Hematopoietic multipotent progenitor cell (in vitro differentiated cells): ENCODE measurements at regions not wholly inside any gene's neighbourhood (a gene's known extent, or its start where the extent isn't known, plus 50 kb on each side); places are given as distances from the start of the nearest gene placed in this dataset.
"Not testable (repeated sequence)": the region's sequence is repeated elsewhere in the genome, so short reads cannot be mapped to it uniquely, and the experiment has no call there.

ENCODE experiments used
- DNase-seq, 3 donors: peaks; one replicate each; pipeline ENCODE4 v3.0.0-alpha.2; 2011 to 2015; ENCODE audit warnings: low read depth in 2 of 3, low spot score in 2 of 3

GRCh38 chr7:48813472-48813871 lies 110.9 kb upstream of the CDC14C start:
- no peak for DNase-seq

GRCh38 chr7:48822138-48822537 lies 102.2 kb upstream of the CDC14C start:
- no peak for DNase-seq

GRCh38 chr7:48832303-48832845 lies 92.0 kb upstream of the CDC14C start:
- DNase-seq, result no peak

GRCh38 chr7:48837266-48837665 lies 87.1 kb upstream of the CDC14C start:
- DNase-seq, result no peak

GRCh38 chr7:48839108-48839507 lies 85.2 kb upstream of the CDC14C start:
- no peak for DNase-seq

GRCh38 chr7:48841739-48842138 lies 82.6 kb upstream of the CDC14C start:
- DNase-seq, result no peak

- DNase-seq, result no peak
These were observed 76.4 kb upstream of the CDC14C start for GRCh38 chr7:48847917-48848316.

GRCh38 chr7:48860447-48860846 lies 63.9 kb upstream of the CDC14C start:
- not testable (repeated sequence) for DNase-seq

GRCh38 chr7:48868916-48869315 lies 55.4 kb upstream of the CDC14C start:
- DNase-seq, result no peak

GRCh38 chr7:48872548-48872947 lies 51.8 kb upstream of the CDC14C start:
- no peak for DNase-seq
